ENCODE measurements at regions not wholly inside any gene's neighbourhood (a gene's known extent, or its start where the extent isn't known, plus 50 kb on each side); places are given as distances from the start of the nearest gene placed in this dataset.
A peak's percentile ranks its signal among the peaks of the same experiment; 100 is the strongest.

- ATAC-seq (no peak), DNase-seq (no peak)
- no peaks in the 10 kb centered on the region for H3K36me3 ChIP-seq
- no peaks in the 10 kb centered on the region for H3K27me3 ChIP-seq
- no peak overlapping the region for H3K27ac ChIP-seq
- TF ChIP-seq, protein P1, sequence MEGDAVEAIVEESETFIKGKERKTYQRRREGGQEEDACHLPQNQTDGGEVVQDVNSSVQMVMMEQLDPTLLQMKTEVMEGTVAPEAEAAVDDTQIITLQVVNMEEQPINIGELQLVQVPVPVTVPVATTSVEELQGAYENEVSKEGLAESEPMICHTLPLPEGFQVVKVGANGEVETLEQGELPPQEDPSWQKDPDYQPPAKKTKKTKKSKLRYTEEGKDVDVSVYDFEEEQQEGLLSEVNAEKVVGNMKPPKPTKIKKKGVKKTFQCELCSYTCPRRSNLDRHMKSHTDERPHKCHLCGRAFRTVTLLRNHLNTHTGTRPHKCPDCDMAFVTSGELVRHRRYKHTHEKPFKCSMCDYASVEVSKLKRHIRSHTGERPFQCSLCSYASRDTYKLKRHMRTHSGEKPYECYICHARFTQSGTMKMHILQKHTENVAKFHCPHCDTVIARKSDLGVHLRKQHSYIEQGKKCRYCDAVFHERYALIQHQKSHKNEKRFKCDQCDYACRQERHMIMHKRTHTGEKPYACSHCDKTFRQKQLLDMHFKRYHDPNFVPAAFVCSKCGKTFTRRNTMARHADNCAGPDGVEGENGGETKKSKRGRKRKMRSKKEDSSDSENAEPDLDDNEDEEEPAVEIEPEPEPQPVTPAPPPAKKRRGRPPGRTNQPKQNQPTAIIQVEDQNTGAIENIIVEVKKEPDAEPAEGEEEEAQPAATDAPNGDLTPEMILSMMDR (IDR thresholded peaks at IDR 0.05): no peak
- intact Hi-C loops (cut with DNase I): no loop called here
- 92 to 98% methylated on average over 2 of the region's 2 CpGs for WGBS, 2 donors
- H3K9me3 ChIP-seq: no peaks in the 10 kb centered on the region
- H3K4me1 ChIP-seq: peaks cover 0 to 25% (median 9%) of the 10 kb centered on the region in 9 donors
- no peak overlapping the region for H3K4me3 ChIP-seq
These were observed 80.9 kb downstream of the HMHB1 start for GRCh38 chr5:143892908-143893307.

- Histone ChIP-seq H3K27me3 (no peaks in the 10 kb centered on the region), H3K27ac (no peak overlapping the region), H3K36me3 (no peaks in the 10 kb centered on the region), H3K4me3 (no peak overlapping the region), H3K4me1 (peaks cover 0 to 20% (median 5%) of the 10 kb centered on the region in 9 donors), H3K9me3 (no peaks in the 10 kb centered on the region)
- TF ChIP-seq, protein P1 (IDR thresholded peaks at IDR 0.05): no peak
- WGBS, 2 donors: 78 to 91% methylated on average over 2 of the region's 2 CpGs
- intact Hi-C loops (cut with DNase I): no loop called here
- ATAC-seq (peak in 1 of 8 donors; percentile 90), DNase-seq (no peak)
These were observed 81.7 kb downstream of the HMHB1 start for GRCh38 chr5:143893638-143894037.

DNA sequence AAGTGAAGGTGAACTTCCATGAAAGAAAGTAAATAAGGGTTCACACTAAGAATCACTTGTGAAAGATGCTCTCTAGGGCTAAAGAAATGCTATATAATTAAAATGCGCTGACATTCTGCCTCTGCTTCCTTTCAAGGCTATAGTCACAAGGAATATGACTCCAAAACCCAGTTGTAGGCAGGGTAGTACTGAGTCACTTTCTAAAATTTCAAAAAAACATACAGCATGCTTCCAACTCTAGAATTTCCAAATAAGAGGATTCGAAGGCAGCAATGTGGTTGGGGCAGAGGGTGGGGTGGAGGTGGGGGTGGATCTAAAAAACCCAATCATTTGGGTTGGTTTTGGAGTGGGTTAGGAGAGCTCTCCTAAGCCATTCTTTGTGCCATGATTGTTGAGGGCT lies 84.6 kb downstream of the HMHB1 start:
- TF ChIP-seq, protein P1 (IDR thresholded peaks at IDR 0.05): no peak
- no peaks in the 10 kb centered on the region for H3K36me3 ChIP-seq
- H3K4me1 ChIP-seq: peaks cover 0 to 10% (median 0%) of the 10 kb centered on the region in 9 donors
- H3K9me3 ChIP-seq: no peaks in the 10 kb centered on the region
- intact Hi-C loops (cut with DNase I): no loop called here
- no peak for ATAC-seq
- no peak overlapping the region for H3K27ac ChIP-seq
- 98 to 99% methylated on average over 2 of the region's 2 CpGs for WGBS, 2 donors
- H3K4me3 ChIP-seq: no peak overlapping the region
- no peak for DNase-seq
- no peaks in the 10 kb centered on the region for H3K27me3 ChIP-seq

DNA sequence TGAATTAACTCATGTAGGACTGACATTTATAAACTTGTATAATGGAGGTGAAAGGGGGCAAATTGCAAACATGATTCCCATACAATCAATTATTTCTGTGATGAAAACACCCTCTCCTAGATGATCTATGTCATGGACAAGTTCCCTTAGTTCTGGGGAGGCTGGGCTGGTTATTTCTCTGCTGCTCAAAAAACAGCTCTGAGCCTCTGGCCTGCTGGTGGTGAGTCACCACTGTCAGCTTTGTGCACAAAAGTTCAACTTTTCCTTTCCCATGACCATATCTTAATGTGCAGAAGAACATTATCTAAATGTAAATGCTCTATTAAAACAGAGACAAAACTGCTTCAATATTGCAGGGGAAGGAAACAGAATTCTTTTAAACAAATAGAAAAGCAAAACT lies 85.0 kb downstream of the HMHB1 start:
- H3K36me3 ChIP-seq: no peaks in the 10 kb centered on the region
- TF ChIP-seq, protein P1 (IDR thresholded peaks at IDR 0.05): no peak
- no peak for DNase-seq
- H3K4me1 ChIP-seq: peaks cover 0 to 10% (median 0%) of the 10 kb centered on the region in 9 donors
- no peak for ATAC-seq
- H3K27me3 ChIP-seq: no peaks in the 10 kb centered on the region
- intact Hi-C loops (cut with DNase I): no loop called here
- H3K9me3 ChIP-seq: no peaks in the 10 kb centered on the region
- no peak overlapping the region for H3K4me3 ChIP-seq
- H3K27ac ChIP-seq: peak overlapping the region in 1 of 10 donors; percentile 5

Data from heart right ventricle (tissue), 16 donors.